HG02763 (cell line): ENCODE measurements at regions not wholly inside any gene's neighbourhood (a gene's known extent, or its start where the extent isn't known, plus 50 kb on each side); places are given as distances from the start of the nearest gene placed in this dataset.
"Not testable (repeated sequence)": the region's sequence is repeated elsewhere in the genome, so short reads cannot be mapped to it uniquely, and the experiment has no call there.

ENCODE experiments used
- ATAC-seq: cut with Tn5 transposase; IDR thresholded peaks from one replicate; pipeline ENCODE4 v1.9.1; 2021; ENCODE audit warnings: mild to moderate bottlenecking, moderate library complexity; ENCODE audit not compliant: unreplicated experiment

GRCh38 chr2:145927131-145927950, 1407.4 kb upstream of the ZEB2 start:
- no peak for ATAC-seq

- no peak for ATAC-seq
These were observed 1405.7 kb upstream of the ZEB2 start for GRCh38 chr2:145925591-145925990.

GRCh38 chr2:145919477-145919876, 1399.6 kb upstream of the ZEB2 start:
- ATAC-seq, result no peak

GRCh38 chr2:145918951-145919350, 1399.0 kb upstream of the ZEB2 start:
- no peak for ATAC-seq

GRCh38 chr2:145916799-145917198, 1396.9 kb upstream of the ZEB2 start:
- ATAC-seq, result no peak

GRCh38 chr2:145914716-145915115, 1394.8 kb upstream of the ZEB2 start:
- no peak for ATAC-seq

GRCh38 chr2:145910416-145910815, 1390.5 kb upstream of the ZEB2 start:
- ATAC-seq, result peak; percentile 63

- ATAC-seq, result no peak
These were observed 1389.8 kb upstream of the ZEB2 start for GRCh38 chr2:145909766-145910165.

- ATAC-seq, result no peak
These were observed 1389.3 kb upstream of the ZEB2 start for GRCh38 chr2:145909175-145909755.

GRCh38 chr2:145906354-145906753, 1386.4 kb upstream of the ZEB2 start:
- no peak for ATAC-seq

GRCh38 chr2:145905371-145905770, 1385.5 kb upstream of the ZEB2 start:
- no peak for ATAC-seq

GRCh38 chr2:145897151-145897550, 1377.2 kb upstream of the ZEB2 start:
- ATAC-seq, result no peak

- ATAC-seq, result no peak
These were observed 1368.0 kb upstream of the ZEB2 start for GRCh38 chr2:145887915-145888314.

- not testable (repeated sequence) for ATAC-seq
These were observed 1361.1 kb upstream of the ZEB2 start for GRCh38 chr2:145880997-145881396.

GRCh38 chr2:145875016-145875415, 1355.1 kb upstream of the ZEB2 start:
- no peak for ATAC-seq

- no peak for ATAC-seq
These were observed 1354.5 kb upstream of the ZEB2 start for GRCh38 chr2:145874466-145874865.

GRCh38 chr2:145864501-145864900, 1344.6 kb upstream of the ZEB2 start:
- no peak for ATAC-seq

- no peak for ATAC-seq
These were observed 1342.0 kb upstream of the ZEB2 start for GRCh38 chr2:145861940-145862339.

GRCh38 chr2:145860083-145860482, 1340.2 kb upstream of the ZEB2 start:
- no peak for ATAC-seq

- ATAC-seq, result no peak
These were observed 1335.2 kb upstream of the ZEB2 start for GRCh38 chr2:145855142-145855541.

GRCh38 chr2:145854039-145854755, 1334.3 kb upstream of the ZEB2 start:
- no peak for ATAC-seq

GRCh38 chr2:145851730-145852129, 1331.8 kb upstream of the ZEB2 start:
- no peak for ATAC-seq
